Hepatocyte (in vitro differentiated cells): ENCODE measurements at regions not wholly inside any gene's neighbourhood (a gene's known extent, or its start where the extent isn't known, plus 50 kb on each side); places are given as distances from the start of the nearest gene placed in this dataset.

Experiments used
- EZH2 ChIP-seq: fragments of 200-600 bp; sonication (generic); IDR thresholded peaks from 2 replicates; pipeline ENCODE4 v1.6.1; 2016; ENCODE audit warnings: antibody characterized with exemption, mild to moderate bottlenecking, borderline replicate concordance
- TF ChIP-seq, protein P1 (sequence below): fragments of 200-600 bp; sonication (generic); IDR thresholded peaks from 2 replicates; pipeline ENCODE4 v1.5.1; 2016; ENCODE audit warnings: antibody characterized with exemption, mild to moderate bottlenecking; ENCODE audit not compliant: poor library complexity

DNA sequence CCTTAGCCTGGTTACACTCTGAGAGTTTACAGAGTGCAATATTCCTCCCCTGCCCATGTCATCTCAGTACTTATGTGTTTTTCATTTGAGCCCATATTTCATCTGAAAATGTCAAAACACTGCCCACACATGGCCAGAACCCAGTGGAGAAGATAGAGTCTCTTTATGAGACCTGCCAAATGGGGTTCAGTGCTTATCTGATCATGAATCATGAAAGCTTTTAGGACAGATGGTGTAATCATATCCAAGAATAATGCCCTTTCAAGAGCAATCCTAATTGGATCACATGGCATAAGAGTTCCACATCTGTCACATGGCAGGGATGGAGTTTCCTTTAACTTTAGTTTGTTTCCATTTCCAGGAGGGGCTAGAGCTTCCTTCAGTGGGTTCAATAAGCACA, 77.2 kb upstream of the AGBL1 start:
- TF ChIP-seq, protein P1, sequence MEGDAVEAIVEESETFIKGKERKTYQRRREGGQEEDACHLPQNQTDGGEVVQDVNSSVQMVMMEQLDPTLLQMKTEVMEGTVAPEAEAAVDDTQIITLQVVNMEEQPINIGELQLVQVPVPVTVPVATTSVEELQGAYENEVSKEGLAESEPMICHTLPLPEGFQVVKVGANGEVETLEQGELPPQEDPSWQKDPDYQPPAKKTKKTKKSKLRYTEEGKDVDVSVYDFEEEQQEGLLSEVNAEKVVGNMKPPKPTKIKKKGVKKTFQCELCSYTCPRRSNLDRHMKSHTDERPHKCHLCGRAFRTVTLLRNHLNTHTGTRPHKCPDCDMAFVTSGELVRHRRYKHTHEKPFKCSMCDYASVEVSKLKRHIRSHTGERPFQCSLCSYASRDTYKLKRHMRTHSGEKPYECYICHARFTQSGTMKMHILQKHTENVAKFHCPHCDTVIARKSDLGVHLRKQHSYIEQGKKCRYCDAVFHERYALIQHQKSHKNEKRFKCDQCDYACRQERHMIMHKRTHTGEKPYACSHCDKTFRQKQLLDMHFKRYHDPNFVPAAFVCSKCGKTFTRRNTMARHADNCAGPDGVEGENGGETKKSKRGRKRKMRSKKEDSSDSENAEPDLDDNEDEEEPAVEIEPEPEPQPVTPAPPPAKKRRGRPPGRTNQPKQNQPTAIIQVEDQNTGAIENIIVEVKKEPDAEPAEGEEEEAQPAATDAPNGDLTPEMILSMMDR = no peak
- TF ChIP-seq EZH2 = no peak
